HepG2 (cell line): ENCODE measurements at regions not wholly inside any gene's neighbourhood (a gene's known extent, or its start where the extent isn't known, plus 50 kb on each side); places are given as distances from the start of the nearest gene placed in this dataset.

Source experiments
- EZH2 ChIP-seq: conservative IDR thresholded peaks from 2 replicates; pipeline ENCODE4 v1.6.1; 2012; ENCODE audit warnings: mild to moderate bottlenecking, low read depth, low read length, moderate library complexity
- NFE2L2 ChIP-seq: fragments of 150-350 bp; IDR thresholded peaks from 2 replicates; pipeline ENCODE4 v1.6.1; 2014; ENCODE audit warnings: low read length
- U2AF1 ChIP-seq: fragments of 200-400 bp; formaldehyde crosslinking; optimal IDR thresholded peaks from 2 replicates; pipeline ENCODE3; 2017; ENCODE audit warnings: mild to moderate bottlenecking, low read depth, low read length

DNA sequence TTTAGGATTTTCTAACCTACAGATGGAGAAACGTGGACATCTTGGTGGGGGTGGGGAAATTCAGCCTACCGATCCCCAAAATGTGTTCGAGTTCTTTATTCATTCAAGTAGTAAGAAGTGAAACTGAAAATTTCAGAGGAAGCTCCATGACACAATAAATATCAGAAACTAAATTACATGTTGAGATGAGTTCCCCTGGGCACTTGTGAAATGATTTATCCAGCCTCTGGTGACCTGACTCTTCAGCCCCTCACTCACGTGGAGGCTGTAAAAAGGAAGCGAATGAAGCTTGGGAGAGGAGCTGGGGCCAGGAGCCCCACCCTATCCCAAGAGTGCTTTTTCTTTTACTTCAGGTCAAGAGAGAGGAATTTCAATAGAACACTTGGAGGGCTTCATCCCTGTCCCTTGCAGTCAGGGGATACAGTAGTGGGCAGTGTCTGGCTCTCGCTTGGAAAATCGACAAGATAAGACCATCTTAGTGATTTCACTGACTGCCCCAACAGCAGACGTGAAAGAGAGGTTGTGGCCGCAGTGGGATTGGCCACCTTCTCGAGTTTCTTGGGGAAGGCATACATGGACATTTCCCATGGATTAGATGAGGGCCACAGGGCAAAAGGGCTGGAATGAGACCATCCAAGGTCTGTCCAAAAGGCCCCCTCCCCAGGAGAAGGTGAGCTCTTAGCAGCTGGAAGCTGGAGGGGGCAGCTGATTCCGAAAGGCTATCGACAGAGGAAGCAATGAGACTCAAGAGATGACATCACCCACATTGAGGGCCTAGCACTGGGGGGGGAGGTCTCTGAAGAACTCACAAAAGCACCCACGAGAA, 76.8 kb upstream of the SH3PXD2B start:
- TF ChIP-seq U2AF1, result no peak
- no peak for TF ChIP-seq NFE2L2
- no peak for TF ChIP-seq EZH2
